DMS153 (cell line): ENCODE measurements at regions not wholly inside any gene's neighbourhood (a gene's known extent, or its start where the extent isn't known, plus 50 kb on each side); places are given as distances from the start of the nearest gene placed in this dataset.

ENCODE experiments used
- DNase-seq: peaks from one replicate; lab custom pipeline; 2025; lab: John Stamatoyannopoulos, UW

- no peak for DNase-seq
Measured at GRCh38 chr2:120809151-120809550, 73.5 kb downstream of the GLI2 start.

GRCh38 chr2:120809609-120810440, 74.2 kb downstream of the GLI2 start:
- DNase-seq = no peak

- DNase-seq = no peak
Measured at GRCh38 chr2:120810639-120811038, 75.0 kb downstream of the GLI2 start.

- no peak for DNase-seq
Measured at GRCh38 chr2:120812866-120813265, 77.2 kb downstream of the GLI2 start.

- DNase-seq = no peak
Measured at GRCh38 chr2:120814352-120814751, 78.7 kb downstream of the GLI2 start.

GRCh38 chr2:120815292-120815691, 79.6 kb downstream of the GLI2 start:
- no peak for DNase-seq

- no peak for DNase-seq
Measured at GRCh38 chr2:120817136-120817955, 81.7 kb downstream of the GLI2 start.

GRCh38 chr2:120817956-120818325, 82.3 kb downstream of the GLI2 start:
- DNase-seq = no peak

- DNase-seq = no peak
Measured at GRCh38 chr2:120818441-120818920, 82.8 kb downstream of the GLI2 start.

- DNase-seq = no peak
Measured at GRCh38 chr2:120819720-120820210, 84.1 kb downstream of the GLI2 start.

GRCh38 chr2:120820263-120820952, 84.7 kb downstream of the GLI2 start:
- DNase-seq = no peak

- no peak for DNase-seq
Measured at GRCh38 chr2:120820953-120821279, 85.2 kb downstream of the GLI2 start.

- DNase-seq = no peak
Measured at GRCh38 chr2:120821446-120822160, 85.9 kb downstream of the GLI2 start.

- DNase-seq = no peak
Measured at GRCh38 chr2:120822933-120823332, 87.3 kb downstream of the GLI2 start.

- no peak for DNase-seq
Measured at GRCh38 chr2:120823551-120823950, 87.9 kb downstream of the GLI2 start.

- DNase-seq = no peak
Measured at GRCh38 chr2:120824246-120824645, 88.6 kb downstream of the GLI2 start.

- no peak for DNase-seq
Measured at GRCh38 chr2:120825370-120826259, 89.9 kb downstream of the GLI2 start.

- no peak for DNase-seq
Measured at GRCh38 chr2:120826260-120826648, 90.6 kb downstream of the GLI2 start.

- DNase-seq = no peak
Measured at GRCh38 chr2:120826716-120827410, 91.2 kb downstream of the GLI2 start.

GRCh38 chr2:120828066-120828465, 92.4 kb downstream of the GLI2 start:
- DNase-seq = no peak
